ENCODE measurements at regions not wholly inside any gene's neighbourhood (a gene's known extent, or its start where the extent isn't known, plus 50 kb on each side); places are given as distances from the start of the nearest gene placed in this dataset.

GRCh38 chr13:72586518-72586917 is 140.9 kb downstream of the MZT1 start:
- TF ChIP-seq, protein P1, sequence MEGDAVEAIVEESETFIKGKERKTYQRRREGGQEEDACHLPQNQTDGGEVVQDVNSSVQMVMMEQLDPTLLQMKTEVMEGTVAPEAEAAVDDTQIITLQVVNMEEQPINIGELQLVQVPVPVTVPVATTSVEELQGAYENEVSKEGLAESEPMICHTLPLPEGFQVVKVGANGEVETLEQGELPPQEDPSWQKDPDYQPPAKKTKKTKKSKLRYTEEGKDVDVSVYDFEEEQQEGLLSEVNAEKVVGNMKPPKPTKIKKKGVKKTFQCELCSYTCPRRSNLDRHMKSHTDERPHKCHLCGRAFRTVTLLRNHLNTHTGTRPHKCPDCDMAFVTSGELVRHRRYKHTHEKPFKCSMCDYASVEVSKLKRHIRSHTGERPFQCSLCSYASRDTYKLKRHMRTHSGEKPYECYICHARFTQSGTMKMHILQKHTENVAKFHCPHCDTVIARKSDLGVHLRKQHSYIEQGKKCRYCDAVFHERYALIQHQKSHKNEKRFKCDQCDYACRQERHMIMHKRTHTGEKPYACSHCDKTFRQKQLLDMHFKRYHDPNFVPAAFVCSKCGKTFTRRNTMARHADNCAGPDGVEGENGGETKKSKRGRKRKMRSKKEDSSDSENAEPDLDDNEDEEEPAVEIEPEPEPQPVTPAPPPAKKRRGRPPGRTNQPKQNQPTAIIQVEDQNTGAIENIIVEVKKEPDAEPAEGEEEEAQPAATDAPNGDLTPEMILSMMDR (IDR thresholded peaks at IDR 0.05), result no peak
- TF ChIP-seq POLR2A (IDR thresholded peaks at IDR 0.05), result no peak

Measured in heart left ventricle (tissue), 13 donors.